ENCODE measurements at regions not wholly inside any gene's neighbourhood (a gene's known extent, or its start where the extent isn't known, plus 50 kb on each side); places are given as distances from the start of the nearest gene placed in this dataset.
"Not testable (repeated sequence)": the region's sequence is repeated elsewhere in the genome, so short reads cannot be mapped to it uniquely, and the experiment has no call there.

GRCh38 chr6:44002593-44003344, 124.5 kb downstream of the MRPL14 start:
- peaks cover 48% of the 10 kb centered on the region for H3K4me1 ChIP-seq (ENCODE audit: control insufficient read depth, insufficient read depth, low read length, poor library complexity, severe bottlenecking)
- H3K36me3 ChIP-seq (ENCODE audit: control insufficient read depth, insufficient read depth, low read length): no peaks in the 10 kb centered on the region
- no peak overlapping the region for H3K27ac ChIP-seq (ENCODE audit: low read depth, low read length, severe bottlenecking)
- no peaks in the 10 kb centered on the region for H3K9me3 ChIP-seq (ENCODE audit: control insufficient read depth, low read length)
- peak overlapping the region; percentile 26 for H3K4me3 ChIP-seq (ENCODE audit: extremely low read depth, insufficient read depth, low read length, poor library complexity, severe bottlenecking)
- 2% methylated on average over 24 to 52 of the region's 76 CpGs for WGBS, 2 experiments (ENCODE audit: insufficient coverage in 2 of 2)

GRCh38 chr6:44002067-44002592, 125.1 kb downstream of the MRPL14 start:
- WGBS, 2 experiments (ENCODE audit: insufficient coverage in 2 of 2): 1 to 2% methylated on average over 29 to 31 of the region's 37 CpGs
- Histone ChIP-seq H3K36me3 (ENCODE audit: control insufficient read depth, insufficient read depth, low read length) (no peaks in the 10 kb centered on the region), H3K27ac (ENCODE audit: low read depth, low read length, severe bottlenecking) (no peak overlapping the region), H3K4me1 (ENCODE audit: control insufficient read depth, insufficient read depth, low read length, poor library complexity, severe bottlenecking) (peaks cover 48% of the 10 kb centered on the region), H3K9me3 (ENCODE audit: control insufficient read depth, low read length) (no peaks in the 10 kb centered on the region), H3K4me3 (ENCODE audit: extremely low read depth, insufficient read depth, low read length, poor library complexity, severe bottlenecking) (peak overlapping the region; percentile 26)

- Histone ChIP-seq H3K36me3 (ENCODE audit: control insufficient read depth, insufficient read depth, low read length) (no peaks in the 10 kb centered on the region), H3K9me3 (ENCODE audit: control insufficient read depth, low read length) (no peaks in the 10 kb centered on the region), H3K4me1 (ENCODE audit: control insufficient read depth, insufficient read depth, low read length, poor library complexity, severe bottlenecking) (peaks cover 47% of the 10 kb centered on the region), H3K4me3 (ENCODE audit: extremely low read depth, insufficient read depth, low read length, poor library complexity, severe bottlenecking) (peak overlapping the region; percentile 26), H3K27ac (ENCODE audit: low read depth, low read length, severe bottlenecking) (no peak overlapping the region)
- 35 to 55% methylated on average over 6 to 8 of the region's 12 CpGs for WGBS, 2 experiments (ENCODE audit: insufficient coverage in 2 of 2)
Observed at GRCh38 chr6:44001318-44002066, 125.8 kb downstream of the MRPL14 start.

GRCh38 chr6:44000164-44000842, 126.9 kb downstream of the MRPL14 start:
- Histone ChIP-seq H3K4me3 (ENCODE audit: extremely low read depth, insufficient read depth, low read length, poor library complexity, severe bottlenecking) (no peak overlapping the region), H3K27ac (ENCODE audit: low read depth, low read length, severe bottlenecking) (peak overlapping the region; percentile 49), H3K36me3 (ENCODE audit: control insufficient read depth, insufficient read depth, low read length) (no peaks in the 10 kb centered on the region), H3K4me1 (ENCODE audit: control insufficient read depth, insufficient read depth, low read length, poor library complexity, severe bottlenecking) (peaks cover 37% of the 10 kb centered on the region), H3K9me3 (ENCODE audit: control insufficient read depth, low read length) (no peaks in the 10 kb centered on the region)
- 46 to 61% methylated on average over 8 to 12 of the region's 14 CpGs for WGBS, 2 experiments (ENCODE audit: insufficient coverage in 2 of 2)

GRCh38 chr6:43999628-44000027, 127.6 kb downstream of the MRPL14 start:
- WGBS, 2 experiments (ENCODE audit: insufficient coverage in 2 of 2): 80 to 82% methylated on average over 2 of the region's 4 CpGs

GRCh38 chr6:43998592-43999243, 128.5 kb downstream of the MRPL14 start:
- not testable (repeated sequence) for H3K27ac ChIP-seq (ENCODE audit: low read depth, low read length, severe bottlenecking); H3K4me3 ChIP-seq (ENCODE audit: extremely low read depth, insufficient read depth, low read length, poor library complexity, severe bottlenecking); H3K36me3 ChIP-seq (ENCODE audit: control insufficient read depth, insufficient read depth, low read length); H3K9me3 ChIP-seq (ENCODE audit: control insufficient read depth, low read length)
- H3K4me1 ChIP-seq (ENCODE audit: control insufficient read depth, insufficient read depth, low read length, poor library complexity, severe bottlenecking): peaks cover 26% of the 10 kb centered on the region
- 93 to 96% methylated on average over 21 to 22 of the region's 24 CpGs for WGBS, 2 experiments (ENCODE audit: insufficient coverage in 2 of 2)

More at GRCh38 chr6:43999628-44000027, 127.6 kb downstream of the MRPL14 start:
- H3K27ac ChIP-seq (ENCODE audit: low read depth, low read length, severe bottlenecking): no peak overlapping the region
- no peaks in the 10 kb centered on the region for H3K36me3 ChIP-seq (ENCODE audit: control insufficient read depth, insufficient read depth, low read length)
- H3K4me3 ChIP-seq (ENCODE audit: extremely low read depth, insufficient read depth, low read length, poor library complexity, severe bottlenecking): no peak overlapping the region
- peaks cover 30% of the 10 kb centered on the region for H3K4me1 ChIP-seq (ENCODE audit: control insufficient read depth, insufficient read depth, low read length, poor library complexity, severe bottlenecking)
- no peaks in the 10 kb centered on the region for H3K9me3 ChIP-seq (ENCODE audit: control insufficient read depth, low read length)

- WGBS, 2 experiments (ENCODE audit: insufficient coverage in 2 of 2): 94 to 96% methylated on average over 27 to 28 of the region's 35 CpGs
- H3K4me1 ChIP-seq (ENCODE audit: control insufficient read depth, insufficient read depth, low read length, poor library complexity, severe bottlenecking): peaks cover 25% of the 10 kb centered on the region
- not testable (repeated sequence) for H3K4me3 ChIP-seq (ENCODE audit: extremely low read depth, insufficient read depth, low read length, poor library complexity, severe bottlenecking); H3K9me3 ChIP-seq (ENCODE audit: control insufficient read depth, low read length); H3K27ac ChIP-seq (ENCODE audit: low read depth, low read length, severe bottlenecking); H3K36me3 ChIP-seq (ENCODE audit: control insufficient read depth, insufficient read depth, low read length)
Observed at GRCh38 chr6:43997990-43998585, 129.2 kb downstream of the MRPL14 start.

GRCh38 chr6:43997345-43997677, 129.9 kb downstream of the MRPL14 start:
- peaks cover 17% of the 10 kb centered on the region for H3K4me1 ChIP-seq (ENCODE audit: control insufficient read depth, insufficient read depth, low read length, poor library complexity, severe bottlenecking)
- WGBS, 2 experiments (ENCODE audit: insufficient coverage in 2 of 2): 100% methylated on average over 1 of the region's 1 CpG; no CpG with 5 or more reads in 1 of the 2 experiments
- H3K9me3 ChIP-seq (ENCODE audit: control insufficient read depth, low read length): no peaks in the 10 kb centered on the region
- H3K36me3 ChIP-seq (ENCODE audit: control insufficient read depth, insufficient read depth, low read length): no peaks in the 10 kb centered on the region
- no peak overlapping the region for H3K4me3 ChIP-seq (ENCODE audit: extremely low read depth, insufficient read depth, low read length, poor library complexity, severe bottlenecking)
- no peak overlapping the region for H3K27ac ChIP-seq (ENCODE audit: low read depth, low read length, severe bottlenecking)

GRCh38 chr6:43996618-43997344, 130.5 kb downstream of the MRPL14 start:
- WGBS, 2 experiments (ENCODE audit: insufficient coverage in 2 of 2): 90 to 94% methylated on average over 7 of the region's 8 CpGs
- Histone ChIP-seq H3K4me1 (ENCODE audit: control insufficient read depth, insufficient read depth, low read length, poor library complexity, severe bottlenecking) (peaks cover 12% of the 10 kb centered on the region), H3K4me3 (ENCODE audit: extremely low read depth, insufficient read depth, low read length, poor library complexity, severe bottlenecking) (no peak overlapping the region), H3K27ac (ENCODE audit: low read depth, low read length, severe bottlenecking) (no peak overlapping the region), H3K36me3 (ENCODE audit: control insufficient read depth, insufficient read depth, low read length) (no peaks in the 10 kb centered on the region), H3K9me3 (ENCODE audit: control insufficient read depth, low read length) (no peaks in the 10 kb centered on the region)

Data from mesodermal cell (in vitro differentiated cells).